Activated CD8-positive, alpha-beta memory T cell treated with anti-CD3 and anti-CD28 coated beads, Interleukin-2, amount 50 U/mL, for 48 hours (primary cell): ENCODE measurements at regions not wholly inside any gene's neighbourhood (a gene's known extent, or its start where the extent isn't known, plus 50 kb on each side); places are given as distances from the start of the nearest gene placed in this dataset.

Source experiments
- DNase-seq: peaks from one replicate; pipeline ENCODE4 v3.0.0-alpha.2; 2020

- no peak for DNase-seq
These were observed 714.9 kb downstream of the ADGRL2 start for GRCh38 chr1:82515650-82516049.

GRCh38 chr1:82511441-82511840, 710.7 kb downstream of the ADGRL2 start:
- no peak for DNase-seq

- DNase-seq, result no peak
These were observed 709.7 kb downstream of the ADGRL2 start for GRCh38 chr1:82510431-82510830.

GRCh38 chr1:82507011-82507410, 706.3 kb downstream of the ADGRL2 start:
- no peak for DNase-seq

GRCh38 chr1:82503822-82504221, 703.1 kb downstream of the ADGRL2 start:
- no peak for DNase-seq

GRCh38 chr1:82499022-82499421, 698.3 kb downstream of the ADGRL2 start:
- DNase-seq, result no peak

GRCh38 chr1:82494117-82494516, 693.4 kb downstream of the ADGRL2 start:
- DNase-seq, result no peak

GRCh38 chr1:82492159-82492558, 691.4 kb downstream of the ADGRL2 start:
- no peak for DNase-seq

GRCh38 chr1:82491301-82492048, 690.7 kb downstream of the ADGRL2 start:
- no peak for DNase-seq

GRCh38 chr1:82487778-82488177, 687.0 kb downstream of the ADGRL2 start:
- DNase-seq, result no peak

GRCh38 chr1:82486969-82487368, 686.2 kb downstream of the ADGRL2 start:
- no peak for DNase-seq

GRCh38 chr1:82486468-82486867, 685.7 kb downstream of the ADGRL2 start:
- DNase-seq, result no peak

GRCh38 chr1:82485591-82486369, 685.0 kb downstream of the ADGRL2 start:
- no peak for DNase-seq

GRCh38 chr1:82483146-82483545, 682.4 kb downstream of the ADGRL2 start:
- no peak for DNase-seq

- DNase-seq, result no peak
These were observed 678.2 kb downstream of the ADGRL2 start for GRCh38 chr1:82478916-82479315.

GRCh38 chr1:82472489-82473131, 671.9 kb downstream of the ADGRL2 start:
- no peak for DNase-seq

- DNase-seq, result no peak
These were observed 666.2 kb downstream of the ADGRL2 start for GRCh38 chr1:82466891-82467290.

GRCh38 chr1:82466416-82466815, 665.7 kb downstream of the ADGRL2 start:
- DNase-seq, result no peak

GRCh38 chr1:82465024-82465423, 664.3 kb downstream of the ADGRL2 start:
- no peak for DNase-seq

GRCh38 chr1:82464362-82465001, 663.7 kb downstream of the ADGRL2 start:
- no peak for DNase-seq

GRCh38 chr1:82463951-82464350, 663.2 kb downstream of the ADGRL2 start:
- no peak for DNase-seq

GRCh38 chr1:82462366-82462765, 661.6 kb downstream of the ADGRL2 start:
- no peak for DNase-seq

- DNase-seq, result no peak
These were observed 654.6 kb downstream of the ADGRL2 start for GRCh38 chr1:82455342-82455741.
